IMR-90 (cell line): ENCODE measurements at regions not wholly inside any gene's neighbourhood (a gene's known extent, or its start where the extent isn't known, plus 50 kb on each side); places are given as distances from the start of the nearest gene placed in this dataset.

Experiments used
- ATAC-seq: fragments of 200-7000 bp; cut with Tn5 transposase; 2 replicates; pipeline ENCODE4 v1.9.1; 2020; ENCODE audit warnings: low read depth, mild to moderate bottlenecking, moderate library complexity
- BruUV-seq: library from RNA; stranded (reverse); fragments of 400-500 nt; replicated peaks from 2 replicates; lab custom pipeline; 2021; lab: Mats Ljungman, UMichigan
- CTCF ChIA-PET: fragments of 300-600 bp; formaldehyde crosslinking; extraction: SDS; loops from one replicate; lab custom pipeline; 2021; ENCODE audit warnings: antibody characterized with exemption; lab: Yijun Ruan, JAX
- POLR2A ChIA-PET: fragments of 300-600 bp; sonication (Branson Sonifier 250); formaldehyde crosslinking; loops from one replicate; lab custom pipeline; 2022; ENCODE audit warnings: antibody characterized with exemption; ENCODE audit not compliant: unreplicated experiment; lab: Charles Lee
- DNase-seq: peaks from one replicate; pipeline ENCODE4 v3.0.0; 2013
- H2AFZ ChIP-seq: replicated peaks from 2 replicates; pipeline ENCODE3; 2013; ENCODE audit warnings: low read length, mild to moderate bottlenecking; ENCODE audit not compliant: poor library complexity
- H2AK5ac ChIP-seq: 2 replicates; pipeline ENCODE4 v1.6.1; 2013; ENCODE audit warnings: low read depth, low read length, inconsistent platforms
- H2AK9ac ChIP-seq: replicated peaks from 2 replicates; pipeline ENCODE3; 2013; ENCODE audit warnings: mild to moderate bottlenecking, low read depth, low read length, moderate library complexity; ENCODE audit not compliant: poor library complexity
- H2BK120ac ChIP-seq: 2 replicates; pipeline ENCODE4 v1.6.1; 2013; ENCODE audit warnings: low read depth, low read length, inconsistent platforms
- H2BK15ac ChIP-seq: 3 replicates; pipeline ENCODE4 v1.6.1; 2013; ENCODE audit warnings: low read depth, low read length, inconsistent platforms
- H2BK20ac ChIP-seq: 2 replicates; pipeline ENCODE4 v1.6.1; 2013; ENCODE audit warnings: low read depth, mild to moderate bottlenecking, inconsistent platforms, low read length, moderate library complexity
- H2BK5ac ChIP-seq: 2 replicates; pipeline ENCODE4 v1.6.1; 2013; ENCODE audit warnings: mild to moderate bottlenecking, low read depth, low read length, inconsistent platforms; ENCODE audit not compliant: poor library complexity, severe bottlenecking
- H3K14ac ChIP-seq: replicated peaks from 2 replicates; pipeline ENCODE4 v1.6.1; 2013; ENCODE audit warnings: low read depth, low read length, inconsistent platforms
- H3K18ac ChIP-seq: 2 replicates; pipeline ENCODE4 v1.6.1; 2013; ENCODE audit warnings: low read depth, low read length, control low read depth
- H3K23ac ChIP-seq: 2 replicates; pipeline ENCODE4 v1.6.1; 2013; ENCODE audit warnings: low read depth, low read length, inconsistent platforms
- H3K27ac ChIP-seq: 2 replicates; pipeline ENCODE4 v1.5.1; 2013; ENCODE audit warnings: mild to moderate bottlenecking, control low read depth, low read length; ENCODE audit not compliant: insufficient read depth
- H3K27me3 ChIP-seq: 2 replicates; pipeline ENCODE4 v1.6.1; 2013; ENCODE audit warnings: low read length; ENCODE audit not compliant: control insufficient read depth, insufficient read depth
- H3K36me3 ChIP-seq: 2 replicates; pipeline ENCODE4 v1.6.1; 2013; ENCODE audit warnings: low read length, mixed read lengths; ENCODE audit not compliant: control insufficient read depth, insufficient read depth
- H3K4ac ChIP-seq: 2 replicates; pipeline ENCODE4 v1.6.1; 2013; ENCODE audit warnings: low read depth, low read length, inconsistent platforms
- H3K4me1 ChIP-seq: 2 replicates; pipeline ENCODE4 v1.6.1; 2013; ENCODE audit warnings: low read length, mixed read lengths; ENCODE audit not compliant: control insufficient read depth, insufficient read depth
- H3K4me2 ChIP-seq: 2 replicates; pipeline ENCODE4 v1.6.1; 2013; ENCODE audit warnings: low read depth, mild to moderate bottlenecking, control low read depth, low read length, moderate library complexity
- H3K4me3 ChIP-seq: 2 replicates; pipeline ENCODE4 v1.5.1; 2013; ENCODE audit warnings: low read depth, mild to moderate bottlenecking, control low read depth, low read length, moderate library complexity; ENCODE audit not compliant: insufficient read depth
- H3K56ac ChIP-seq: 2 replicates; pipeline ENCODE4 v1.6.1; 2013; ENCODE audit warnings: low read length, inconsistent platforms; ENCODE audit not compliant: insufficient read depth; ENCODE audit errors: extremely low read depth
- H3K79me1 ChIP-seq, 2 experiments: 2 replicates each; pipeline ENCODE4 v1.6.1; 2013; ENCODE audit warnings: low read length in 2 of 2, inconsistent platforms in 1 of 2, low read depth in 1 of 2
- H3K9ac ChIP-seq: 2 replicates; pipeline ENCODE4 v1.6.1; 2013; ENCODE audit warnings: low read depth, low read length, control low read depth
- H3K9me1 ChIP-seq: 2 replicates; pipeline ENCODE4 v1.6.1; 2013; ENCODE audit warnings: low read length, inconsistent platforms; ENCODE audit not compliant: insufficient read depth
- H3K9me3 ChIP-seq: 2 replicates; pipeline ENCODE4 v1.6.1; 2013; ENCODE audit warnings: low read length; ENCODE audit not compliant: control insufficient read depth, insufficient read depth
- H4K20me1 ChIP-seq: 2 replicates; pipeline ENCODE4 v1.6.1; 2013; ENCODE audit warnings: low read length, inconsistent platforms; ENCODE audit not compliant: insufficient read depth
- H4K5ac ChIP-seq: 2 replicates; pipeline ENCODE4 v1.6.1; 2013; ENCODE audit warnings: mild to moderate bottlenecking, low read depth, low read length, control low read depth
- H4K8ac ChIP-seq, 2 experiments: 2 replicates each; pipeline ENCODE4 v1.6.1; 2013; ENCODE audit warnings: low read depth in 2 of 2, low read length in 2 of 2, control low read depth in 1 of 2, inconsistent platforms in 1 of 2
- H4K91ac ChIP-seq: 2 replicates; pipeline ENCODE4 v1.6.1; 2013; ENCODE audit warnings: low read depth, low read length, inconsistent platforms; ENCODE audit not compliant: insufficient read depth
- BHLHE40 ChIP-seq: fragments of 150-350 bp; IDR thresholded peaks from 2 replicates; pipeline ENCODE4 v1.6.1; 2016; ENCODE audit warnings: mild to moderate bottlenecking, low read depth, low read length
- CEBPB ChIP-seq: IDR thresholded peaks from 2 replicates; pipeline ENCODE4 v1.6.1; 2012; ENCODE audit warnings: low read depth, low read length, improper control_type of control experiment
- CHD1 ChIP-seq: IDR thresholded peaks from 2 replicates; pipeline ENCODE4 v1.6.1; 2012; ENCODE audit warnings: low read depth, low read length, improper control_type of control experiment
- FOS ChIP-seq: fragments of 150-350 bp; IDR thresholded peaks from 2 replicates; pipeline ENCODE4 v1.6.1; 2016; ENCODE audit warnings: low read depth, low read length
- MAFK ChIP-seq: IDR thresholded peaks from 2 replicates; pipeline ENCODE4 v1.6.1; 2012; ENCODE audit warnings: low read depth, low read length, improper control_type of control experiment
- MAZ ChIP-seq: IDR thresholded peaks from 2 replicates; pipeline ENCODE4 v1.6.1; 2012; ENCODE audit warnings: low read depth, mild to moderate bottlenecking, low read length, improper control_type of control experiment, moderate library complexity, borderline replicate concordance
- MXI1 ChIP-seq: IDR thresholded peaks from 2 replicates; pipeline ENCODE4 v1.6.1; 2012; ENCODE audit warnings: low read depth, mild to moderate bottlenecking, low read length, moderate library complexity, borderline replicate concordance
- NFE2L2 ChIP-seq: fragments of 150-350 bp; IDR thresholded peaks from 2 replicates; pipeline ENCODE4 v1.6.1; 2016; ENCODE audit warnings: low read depth, mild to moderate bottlenecking, low read length
- POLR2A ChIP-seq: IDR thresholded peaks from 2 replicates; pipeline ENCODE4 v1.6.1; 2012; ENCODE audit warnings: mild to moderate bottlenecking, low read depth, low read length
- RAD21 ChIP-seq: IDR thresholded peaks from 2 replicates; pipeline ENCODE4 v1.6.1; 2012; ENCODE audit warnings: low read length, improper control_type of control experiment
- RCOR1 ChIP-seq: IDR thresholded peaks from 2 replicates; pipeline ENCODE4 v1.6.1; 2012; ENCODE audit warnings: mild to moderate bottlenecking, low read length, improper control_type of control experiment; ENCODE audit not compliant: insufficient replicate concordance
- RFX5 ChIP-seq: IDR thresholded peaks from 2 replicates; pipeline ENCODE4 v1.8.0; 2012; ENCODE audit warnings: low read depth, mild to moderate bottlenecking, low read length, moderate library complexity
- WGBS, 2 experiments: methylation state at CpG; one replicate each; pipeline versions ENCODE4 v1.1.5 to v1.1.7; 2013; ENCODE audit warnings: missing lambda C conversion rate in 2 of 2; ENCODE audit not compliant: insufficient read length in 1 of 2; ENCODE audit errors: extremely low coverage in 2 of 2; 5-methylcytosine and 5-hydroxymethylcytosine counted together
- dilution Hi-C: fragments of 300-500 bp; cut with HindIII; formaldehyde crosslinking; loops from one replicate; pipeline ENCODE4 v1.14.3; 2018; ENCODE audit warnings: low sequenced_read_pairs; ENCODE audit not compliant: unreplicated experiment
- in situ Hi-C: fragments of 300-500 bp; cut with MboI; formaldehyde crosslinking; loops from 3 replicates; pipeline ENCODE4 v1.14.3; 2019; ENCODE audit warnings: low sequenced_read_pairs, inconsistent platforms, mixed read lengths
- intact Hi-C: fragments of 100-400 bp; cut with micrococcal nuclease; formaldehyde crosslinking; loops from 2 replicates; pipeline ENCODE4 v1.10.0; 2022
- TF ChIP-seq, protein P1 (sequence below): fragments of 150-350 bp; IDR thresholded peaks from 2 replicates; pipeline ENCODE4 v1.6.1; 2017; ENCODE audit warnings: mild to moderate bottlenecking, antibody characterized with exemption, low read length, low read depth
- TF ChIP-seq, protein P2 (sequence below): conservative IDR thresholded peaks from 2 replicates; pipeline ENCODE4 v1.5.1; 2012; ENCODE audit warnings: mild to moderate bottlenecking, low read depth, low read length, improper control_type of control experiment
- TF ChIP-seq, protein P3 (sequence below): fragments of 150-350 bp; IDR thresholded peaks from 2 replicates; pipeline ENCODE4 v1.6.1; 2016; ENCODE audit warnings: low read depth, mild to moderate bottlenecking, low read length, moderate library complexity, borderline replicate concordance

DNA sequence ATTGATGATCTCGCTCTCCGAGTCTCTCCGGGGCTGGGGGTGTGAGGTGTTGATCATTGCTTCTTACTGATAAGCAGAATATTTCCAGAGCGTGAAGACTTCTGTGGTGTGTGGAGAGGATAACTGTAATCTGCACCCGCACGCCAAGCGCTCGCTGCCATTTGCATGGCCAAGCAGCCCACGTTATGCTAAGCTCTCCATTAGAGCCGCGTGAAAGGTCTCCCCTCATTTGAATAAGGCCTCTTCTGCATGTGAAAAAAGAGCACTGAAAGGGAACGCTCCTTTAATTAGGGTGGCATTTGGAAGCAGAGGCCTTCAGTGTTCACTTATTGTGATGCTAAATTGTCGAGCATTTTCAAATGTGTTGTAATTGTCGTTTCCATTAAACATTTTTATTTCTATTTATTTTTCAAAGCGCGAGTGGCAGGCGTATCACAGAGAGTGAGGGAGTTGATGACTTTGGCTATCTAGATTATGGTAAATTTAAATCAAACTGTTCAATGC, 163.6 kb upstream of the IRX2 start:
- no peak overlapping the region for H2AK9ac ChIP-seq
- H3K36me3 ChIP-seq, result no peaks in the 10 kb centered on the region
- POLR2A ChIA-PET, result no interaction called here
- in situ Hi-C loops (no loop called here), intact Hi-C loops (no loop called here), dilution Hi-C loops (no loop called here)
- H4K8ac ChIP-seq, result no peak overlapping the region
- H3K4me1 ChIP-seq, result no peaks in the 10 kb centered on the region
- DNase-seq, result no peak
- H3K27ac ChIP-seq, result no peak overlapping the region
- no peak overlapping the region for H2BK20ac ChIP-seq
- H4K5ac ChIP-seq, result no peak overlapping the region
- H3K9me3 ChIP-seq, result peaks cover 41% of the 10 kb centered on the region
- no peak overlapping the region for H3K23ac ChIP-seq
- no peak overlapping the region for H2BK15ac ChIP-seq
- H3K4me2 ChIP-seq, result no peak overlapping the region
- no peak overlapping the region for H2BK120ac ChIP-seq
- ATAC-seq, result no peak
- no peak overlapping the region for H3K56ac ChIP-seq
- no peak overlapping the region for H2AK5ac ChIP-seq
- TF ChIP-seq CHD1, result no peak
- no peak for TF ChIP-seq NFE2L2
- no peak for TF ChIP-seq MAFK
- no peak for TF ChIP-seq MAZ
- no peak for TF ChIP-seq MXI1
- TF ChIP-seq, protein P1, sequence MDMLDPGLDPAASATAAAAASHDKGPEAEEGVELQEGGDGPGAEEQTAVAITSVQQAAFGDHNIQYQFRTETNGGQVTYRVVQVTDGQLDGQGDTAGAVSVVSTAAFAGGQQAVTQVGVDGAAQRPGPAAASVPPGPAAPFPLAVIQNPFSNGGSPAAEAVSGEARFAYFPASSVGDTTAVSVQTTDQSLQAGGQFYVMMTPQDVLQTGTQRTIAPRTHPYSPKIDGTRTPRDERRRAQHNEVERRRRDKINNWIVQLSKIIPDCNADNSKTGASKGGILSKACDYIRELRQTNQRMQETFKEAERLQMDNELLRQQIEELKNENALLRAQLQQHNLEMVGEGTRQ, result no peak
- TF ChIP-seq CEBPB, result no peak
- TF ChIP-seq RAD21, result no peak
- TF ChIP-seq POLR2A, result no peak
- no peak for TF ChIP-seq RFX5
- TF ChIP-seq, protein P2, sequence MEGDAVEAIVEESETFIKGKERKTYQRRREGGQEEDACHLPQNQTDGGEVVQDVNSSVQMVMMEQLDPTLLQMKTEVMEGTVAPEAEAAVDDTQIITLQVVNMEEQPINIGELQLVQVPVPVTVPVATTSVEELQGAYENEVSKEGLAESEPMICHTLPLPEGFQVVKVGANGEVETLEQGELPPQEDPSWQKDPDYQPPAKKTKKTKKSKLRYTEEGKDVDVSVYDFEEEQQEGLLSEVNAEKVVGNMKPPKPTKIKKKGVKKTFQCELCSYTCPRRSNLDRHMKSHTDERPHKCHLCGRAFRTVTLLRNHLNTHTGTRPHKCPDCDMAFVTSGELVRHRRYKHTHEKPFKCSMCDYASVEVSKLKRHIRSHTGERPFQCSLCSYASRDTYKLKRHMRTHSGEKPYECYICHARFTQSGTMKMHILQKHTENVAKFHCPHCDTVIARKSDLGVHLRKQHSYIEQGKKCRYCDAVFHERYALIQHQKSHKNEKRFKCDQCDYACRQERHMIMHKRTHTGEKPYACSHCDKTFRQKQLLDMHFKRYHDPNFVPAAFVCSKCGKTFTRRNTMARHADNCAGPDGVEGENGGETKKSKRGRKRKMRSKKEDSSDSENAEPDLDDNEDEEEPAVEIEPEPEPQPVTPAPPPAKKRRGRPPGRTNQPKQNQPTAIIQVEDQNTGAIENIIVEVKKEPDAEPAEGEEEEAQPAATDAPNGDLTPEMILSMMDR, result no peak
- no peak for TF ChIP-seq BHLHE40
- TF ChIP-seq, protein P3, sequence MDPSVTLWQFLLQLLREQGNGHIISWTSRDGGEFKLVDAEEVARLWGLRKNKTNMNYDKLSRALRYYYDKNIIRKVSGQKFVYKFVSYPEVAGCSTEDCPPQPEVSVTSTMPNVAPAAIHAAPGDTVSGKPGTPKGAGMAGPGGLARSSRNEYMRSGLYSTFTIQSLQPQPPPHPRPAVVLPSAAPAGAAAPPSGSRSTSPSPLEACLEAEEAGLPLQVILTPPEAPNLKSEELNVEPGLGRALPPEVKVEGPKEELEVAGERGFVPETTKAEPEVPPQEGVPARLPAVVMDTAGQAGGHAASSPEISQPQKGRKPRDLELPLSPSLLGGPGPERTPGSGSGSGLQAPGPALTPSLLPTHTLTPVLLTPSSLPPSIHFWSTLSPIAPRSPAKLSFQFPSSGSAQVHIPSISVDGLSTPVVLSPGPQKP, result no peak
- no peak for TF ChIP-seq RCOR1
- TF ChIP-seq FOS, result no peak
- H3K4me3 ChIP-seq, result no peak overlapping the region
- no peak overlapping the region for H3K14ac ChIP-seq
- WGBS, 2 experiments, result 12% methylated on average over 3 of the region's 17 CpGs; no CpG with 5 or more reads in 1 of the 2 experiments
- no peak overlapping the region for H3K18ac ChIP-seq
- CTCF ChIA-PET, result no interaction called here
- H3K9me1 ChIP-seq, result no peaks in the 10 kb centered on the region
- no peaks in the 10 kb centered on the region for H3K79me1 ChIP-seq
- no TSS peak for BruUV-seq
- H3K9ac ChIP-seq, result no peak overlapping the region
- H4K20me1 ChIP-seq, result no peaks in the 10 kb centered on the region
- no peak overlapping the region for H4K91ac ChIP-seq
- no peak overlapping the region for H2BK5ac ChIP-seq
- no peaks in the 10 kb centered on the region for H3K27me3 ChIP-seq
- H3K4ac ChIP-seq, result no peak overlapping the region
- H2AFZ ChIP-seq, result no peak overlapping the region
